Uterus (tissue), 2 donors: ENCODE measurements at regions not wholly inside any gene's neighbourhood (a gene's known extent, or its start where the extent isn't known, plus 50 kb on each side); places are given as distances from the start of the nearest gene placed in this dataset.

Source experiments
- CTCF ChIP-seq, 4 experiments: fragments of 200-600 bp in 2 of 4; fragments of 450-650 bp in 2 of 4; sonication (generic) in 2 of 4; IDR thresholded peaks; one replicate each; pipeline ENCODE4 v1.5.1; 2016 to 2019; ENCODE audit warnings: antibody characterized with exemption in 4 of 4, mild to moderate bottlenecking in 2 of 4, moderate library complexity in 1 of 4
- POLR2A ChIP-seq, 2 donors: fragments of 450-650 bp; IDR thresholded peaks; one replicate each; pipeline ENCODE4 v1.6.1; 2016; ENCODE audit warnings: antibody characterized with exemption in 2 of 2, mild to moderate bottlenecking in 1 of 2, moderate library complexity in 1 of 2

GRCh38 chr7:13414181-13414580 lies 575.3 kb downstream of the ETV1 start:
- no peak for TF ChIP-seq CTCF (IDR thresholded peaks at IDR 0.05)
- no peak for TF ChIP-seq POLR2A (IDR thresholded peaks at IDR 0.05)
